ENCODE measurements at regions not wholly inside any gene's neighbourhood (a gene's known extent, or its start where the extent isn't known, plus 50 kb on each side); places are given as distances from the start of the nearest gene placed in this dataset.

GRCh38 chrX:137187540-137187939, 153.7 kb upstream of the GPR101 start:
- TF ChIP-seq CTCF (IDR thresholded peaks at IDR 0.05) (no peak), POLR2AphosphoS5 (IDR thresholded peaks at IDR 0.05; ENCODE audit: low read depth, low read length) (no peak), REST (IDR thresholded peaks at IDR 0.05; ENCODE audit: insufficient read depth in 1 of 2, low read depth in 2 of 2, low read length in 1 of 2) (no peak), TCF7L2 (IDR thresholded peaks at IDR 0.05; ENCODE audit: low read depth, low read length) (no peak)
